ENCODE measurements at regions not wholly inside any gene's neighbourhood (a gene's known extent, or its start where the extent isn't known, plus 50 kb on each side); places are given as distances from the start of the nearest gene placed in this dataset.

- in situ Hi-C loops (cut with MboI; ENCODE audit: low pct_ligation_motif_present in 1 of 4, low pct_unique_long_range_greater_than_20kb in 1 of 4, low sequenced_read_pairs in 3 of 4) (no loop called here), intact Hi-C loops (cut with DNase I; ENCODE audit: low total_unique reads) (no loop called here)
- H3K4me3 ChIP-seq = no peak overlapping the region
- no peak for DNase-seq
- H3K36me3 ChIP-seq = no peaks in the 10 kb centered on the region
- no peak overlapping the region for H3K27ac ChIP-seq
- TF ChIP-seq POLR2AphosphoS5 (IDR thresholded peaks at IDR 0.05) (no peak), CTCF (IDR thresholded peaks at IDR 0.05) (no peak), EP300 (IDR thresholded peaks at IDR 0.05; ENCODE audit: low read depth) (no peak), POLR2A (IDR thresholded peaks at IDR 0.05) (no peak)
- 50 to 59% methylated on average over 7 to 9 of the region's 9 CpGs for WGBS, 2 donors (ENCODE audit: low coverage in 1 of 2)
- H3K4me1 ChIP-seq = peaks cover 0 to 15% (median 2%) of the 10 kb centered on the region in 4 donors
- no peaks in the 10 kb centered on the region for H3K9me3 ChIP-seq
- no peaks in the 10 kb centered on the region for H3K27me3 ChIP-seq
Observed at GRCh38 chr11:92867913-92868619, 101.4 kb upstream of the MTNR1B start.

- H3K27ac ChIP-seq = no peak overlapping the region
- 38 to 80% methylated on average over 1 of the region's 1 CpG for WGBS, 2 donors (ENCODE audit: low coverage in 1 of 2)
- in situ Hi-C loops (cut with MboI; ENCODE audit: low pct_ligation_motif_present in 1 of 4, low pct_unique_long_range_greater_than_20kb in 1 of 4, low sequenced_read_pairs in 3 of 4) = no loop called here
Observed at GRCh38 chr11:92869716-92870115, 99.7 kb upstream of the MTNR1B start.

GRCh38 chr11:92870196-92870832, 99.1 kb upstream of the MTNR1B start:
- DNase-seq = no peak
- in situ Hi-C loops (cut with MboI; ENCODE audit: low pct_ligation_motif_present in 1 of 4, low pct_unique_long_range_greater_than_20kb in 1 of 4, low sequenced_read_pairs in 3 of 4) = no loop called here

More at GRCh38 chr11:92869716-92870115, 99.7 kb upstream of the MTNR1B start:
- DNase-seq = no peak
- no peaks in the 10 kb centered on the region for H3K9me3 ChIP-seq
- H3K27me3 ChIP-seq = no peaks in the 10 kb centered on the region
- intact Hi-C loops (cut with DNase I; ENCODE audit: low total_unique reads) = no loop called here
- no peak overlapping the region for H3K4me3 ChIP-seq
- no peaks in the 10 kb centered on the region for H3K36me3 ChIP-seq
- TF ChIP-seq POLR2A (IDR thresholded peaks at IDR 0.05) (no peak), CTCF (IDR thresholded peaks at IDR 0.05) (no peak), POLR2AphosphoS5 (IDR thresholded peaks at IDR 0.05) (no peak), EP300 (IDR thresholded peaks at IDR 0.05; ENCODE audit: low read depth) (no peak)
- peaks cover 0 to 9% (median 2%) of the 10 kb centered on the region in 4 donors for H3K4me1 ChIP-seq

GRCh38 chr11:92873551-92873950, 95.9 kb upstream of the MTNR1B start:
- intact Hi-C loops (cut with DNase I; ENCODE audit: low total_unique reads) (no loop called here), in situ Hi-C loops (cut with MboI; ENCODE audit: low pct_ligation_motif_present in 1 of 4, low pct_unique_long_range_greater_than_20kb in 1 of 4, low sequenced_read_pairs in 3 of 4) (no loop called here)
- Histone ChIP-seq H3K27me3 (no peaks in the 10 kb centered on the region), H3K9me3 (no peaks in the 10 kb centered on the region), H3K4me3 (no peak overlapping the region), H3K27ac (no peak overlapping the region), H3K4me1 (peaks cover 0 to 7% (median 1%) of the 10 kb centered on the region in 4 donors), H3K36me3 (no peaks in the 10 kb centered on the region)
- TF ChIP-seq POLR2AphosphoS5 (IDR thresholded peaks at IDR 0.05) = no peak
- no peak for TF ChIP-seq EP300 (IDR thresholded peaks at IDR 0.05; ENCODE audit: low read depth)
- TF ChIP-seq CTCF (IDR thresholded peaks at IDR 0.05) = no peak
- no peak for DNase-seq
- WGBS, 2 donors (ENCODE audit: low coverage in 1 of 2) = 79 to 89% methylated on average over 1 to 2 of the region's 2 CpGs

More at GRCh38 chr11:92870196-92870832, 99.1 kb upstream of the MTNR1B start:
- WGBS, 2 donors (ENCODE audit: low coverage in 1 of 2) = 80 to 100% methylated on average over 2 to 4 of the region's 4 CpGs
- H3K27ac ChIP-seq = no peak overlapping the region
- H3K27me3 ChIP-seq = no peaks in the 10 kb centered on the region
- no peaks in the 10 kb centered on the region for H3K9me3 ChIP-seq
- no peak overlapping the region for H3K4me3 ChIP-seq
- no peak for TF ChIP-seq POLR2A (IDR thresholded peaks at IDR 0.05)
- H3K36me3 ChIP-seq = no peaks in the 10 kb centered on the region
- peaks cover 0 to 9% (median 2%) of the 10 kb centered on the region in 4 donors for H3K4me1 ChIP-seq
- intact Hi-C loops (cut with DNase I; ENCODE audit: low total_unique reads) = no loop called here

All from transverse colon (tissue), 4 donors.